Esophagus squamous epithelium (tissue), 4 donors: ENCODE measurements at regions not wholly inside any gene's neighbourhood (a gene's known extent, or its start where the extent isn't known, plus 50 kb on each side); places are given as distances from the start of the nearest gene placed in this dataset.

Experiments
- CTCF ChIP-seq, 6 experiments: fragments of 450-650 bp in 4 of 6; fragments of 200-600 bp in 2 of 6; sonication (generic) in 2 of 6; IDR thresholded peaks; one replicate each; pipeline ENCODE4 v1.5.1; 2016 to 2019; ENCODE audit warnings: antibody characterized with exemption in 6 of 6, mild to moderate bottlenecking in 4 of 6, moderate library complexity in 4 of 6
- POLR2A ChIP-seq, 4 donors: fragments of 450-650 bp; IDR thresholded peaks; one replicate each; pipeline ENCODE4 v1.6.1; 2017; ENCODE audit warnings: antibody characterized with exemption in 4 of 4, mild to moderate bottlenecking in 4 of 4, moderate library complexity in 3 of 4

- TF ChIP-seq CTCF (IDR thresholded peaks at IDR 0.05), result no peak
- TF ChIP-seq POLR2A (IDR thresholded peaks at IDR 0.05), result no peak
These were observed 129.4 kb upstream of the CENPW start for GRCh38 chr6:126210398-126211075.
